ENCODE measurements at regions not wholly inside any gene's neighbourhood (a gene's known extent, or its start where the extent isn't known, plus 50 kb on each side); places are given as distances from the start of the nearest gene placed in this dataset.

DNA sequence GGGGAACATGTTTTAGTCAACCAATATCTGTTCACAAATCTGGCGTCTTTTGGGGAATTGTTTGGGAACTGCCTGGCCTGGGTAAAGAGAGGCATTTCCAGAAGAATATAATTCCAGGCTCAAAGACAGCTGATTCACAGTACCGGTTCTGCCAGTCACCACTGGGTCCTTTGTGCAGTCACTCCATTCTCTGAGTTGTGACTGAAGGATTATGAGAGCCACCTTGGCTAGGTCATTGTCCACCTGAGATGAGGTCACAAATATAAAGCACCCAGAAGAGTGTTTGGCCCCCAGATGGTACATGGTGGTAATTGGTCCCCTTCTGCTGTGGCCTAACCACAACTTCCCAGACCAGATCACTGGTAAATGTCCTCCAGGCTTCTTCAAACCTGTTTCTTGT lies 121.0 kb upstream of the SPACA1 start:
- H3K27me3 ChIP-seq = no peaks in the 10 kb centered on the region
- TF ChIP-seq EP300 (IDR thresholded peaks at IDR 0.05) (no peak), POLR2A (IDR thresholded peaks at IDR 0.05) (no peak), POLR2AphosphoS5 (IDR thresholded peaks at IDR 0.05) (no peak)
- TF ChIP-seq, protein P1, sequence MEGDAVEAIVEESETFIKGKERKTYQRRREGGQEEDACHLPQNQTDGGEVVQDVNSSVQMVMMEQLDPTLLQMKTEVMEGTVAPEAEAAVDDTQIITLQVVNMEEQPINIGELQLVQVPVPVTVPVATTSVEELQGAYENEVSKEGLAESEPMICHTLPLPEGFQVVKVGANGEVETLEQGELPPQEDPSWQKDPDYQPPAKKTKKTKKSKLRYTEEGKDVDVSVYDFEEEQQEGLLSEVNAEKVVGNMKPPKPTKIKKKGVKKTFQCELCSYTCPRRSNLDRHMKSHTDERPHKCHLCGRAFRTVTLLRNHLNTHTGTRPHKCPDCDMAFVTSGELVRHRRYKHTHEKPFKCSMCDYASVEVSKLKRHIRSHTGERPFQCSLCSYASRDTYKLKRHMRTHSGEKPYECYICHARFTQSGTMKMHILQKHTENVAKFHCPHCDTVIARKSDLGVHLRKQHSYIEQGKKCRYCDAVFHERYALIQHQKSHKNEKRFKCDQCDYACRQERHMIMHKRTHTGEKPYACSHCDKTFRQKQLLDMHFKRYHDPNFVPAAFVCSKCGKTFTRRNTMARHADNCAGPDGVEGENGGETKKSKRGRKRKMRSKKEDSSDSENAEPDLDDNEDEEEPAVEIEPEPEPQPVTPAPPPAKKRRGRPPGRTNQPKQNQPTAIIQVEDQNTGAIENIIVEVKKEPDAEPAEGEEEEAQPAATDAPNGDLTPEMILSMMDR (IDR thresholded peaks at IDR 0.05) = no peak
- H3K36me3 ChIP-seq = no peaks in the 10 kb centered on the region
- DNase-seq = no peak
- H3K9me3 ChIP-seq = no peaks in the 10 kb centered on the region
- intact Hi-C loops (cut with DNase I; ENCODE audit: low total_unique reads) = no loop called here
- H3K4me1 ChIP-seq = peaks cover 0 to 9% (median 3%) of the 10 kb centered on the region in 4 donors
- 70 to 92% (median 78%) methylated on average over 2 of the region's 2 CpGs for WGBS, 5 donors
- H3K4me3 ChIP-seq = no peak overlapping the region
- H3K27ac ChIP-seq = no peak overlapping the region

DNA sequence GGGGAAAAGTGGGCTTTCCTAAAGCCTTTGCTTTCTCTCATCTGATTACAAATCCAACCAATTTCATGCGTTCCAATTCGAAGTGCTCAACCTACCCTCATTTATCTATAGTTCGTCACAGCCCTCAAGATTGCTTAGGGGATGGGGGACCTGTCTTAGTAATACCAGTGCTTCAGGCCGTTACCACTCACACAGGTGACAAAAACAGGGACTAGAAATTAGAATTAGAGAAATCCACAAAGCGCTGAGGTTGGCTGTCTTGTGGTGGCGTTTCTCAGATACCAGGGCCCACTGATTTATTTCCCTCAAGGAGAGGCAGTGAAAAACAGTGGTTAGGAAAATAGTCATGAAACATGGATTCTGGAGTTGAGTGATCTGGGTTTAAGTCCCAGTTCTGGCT lies 121.6 kb upstream of the SPACA1 start:
- 85 to 89% (median 87%) methylated on average over 6 of the region's 6 CpGs for WGBS, 5 donors
- H3K27ac ChIP-seq = no peak overlapping the region
- DNase-seq = no peak
- H3K4me1 ChIP-seq = peaks cover 0 to 9% (median 3%) of the 10 kb centered on the region in 4 donors
- intact Hi-C loops (cut with DNase I; ENCODE audit: low total_unique reads) = no loop called here
- no peaks in the 10 kb centered on the region for H3K9me3 ChIP-seq
- H3K4me3 ChIP-seq = no peak overlapping the region
- H3K36me3 ChIP-seq = no peaks in the 10 kb centered on the region
- H3K27me3 ChIP-seq = no peaks in the 10 kb centered on the region
- TF ChIP-seq POLR2A (IDR thresholded peaks at IDR 0.05) (no peak), POLR2AphosphoS5 (IDR thresholded peaks at IDR 0.05) (no peak)
- TF ChIP-seq, protein P1 (IDR thresholded peaks at IDR 0.05) = no peak

DNA sequence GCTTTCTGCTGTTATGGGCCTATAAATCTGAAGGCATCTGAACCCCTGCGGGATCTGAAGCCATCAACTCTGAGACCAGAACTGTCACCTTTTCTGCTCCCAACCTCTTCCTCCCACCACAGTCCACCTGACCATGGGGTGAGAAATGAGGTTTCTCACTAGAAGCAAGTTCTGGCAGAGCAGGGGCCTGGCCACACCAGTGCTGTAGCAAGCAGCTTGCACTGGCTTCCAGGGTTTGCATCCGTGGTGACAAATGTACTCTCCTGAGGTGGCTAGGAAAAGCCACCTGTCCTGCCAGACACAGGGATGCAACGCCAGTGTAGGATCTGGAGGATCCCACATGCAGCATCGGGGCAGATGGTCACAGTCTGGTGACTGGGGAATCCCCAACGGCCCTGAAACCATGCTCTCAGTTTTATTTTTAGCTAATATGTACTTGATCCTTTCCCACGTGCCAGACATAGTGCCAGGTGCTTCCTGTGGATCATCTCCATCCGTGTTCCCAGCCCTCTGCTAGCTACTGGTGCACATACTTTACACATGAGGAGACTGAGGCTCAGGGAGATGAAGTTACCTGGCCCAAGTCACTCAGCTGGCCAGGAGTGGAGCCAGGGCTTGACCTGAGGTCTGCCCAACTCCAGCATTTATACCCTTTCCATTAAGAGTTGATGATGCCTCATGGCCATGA lies 122.1 kb upstream of the SPACA1 start:
- H3K4me1 ChIP-seq = peaks cover 0 to 9% (median 3%) of the 10 kb centered on the region in 4 donors
- 55 to 69% (median 62%) methylated on average over 3 to 7 of the region's 7 CpGs for WGBS, 5 donors
- no peak overlapping the region for H3K27ac ChIP-seq
- intact Hi-C loops (cut with DNase I; ENCODE audit: low total_unique reads) = no loop called here
- peak; percentile 21 to 28 for DNase-seq
- TF ChIP-seq POLR2AphosphoS5 (IDR thresholded peaks at IDR 0.05) = no peak
- no peak for TF ChIP-seq EP300 (IDR thresholded peaks at IDR 0.05)
- no peak for TF ChIP-seq POLR2A (IDR thresholded peaks at IDR 0.05)
- TF ChIP-seq, protein P1 (IDR thresholded peaks at IDR 0.05) = no peak
- H3K36me3 ChIP-seq = no peaks in the 10 kb centered on the region
- H3K4me3 ChIP-seq = no peak overlapping the region
- H3K9me3 ChIP-seq = no peaks in the 10 kb centered on the region
- H3K27me3 ChIP-seq = no peaks in the 10 kb centered on the region

DNA sequence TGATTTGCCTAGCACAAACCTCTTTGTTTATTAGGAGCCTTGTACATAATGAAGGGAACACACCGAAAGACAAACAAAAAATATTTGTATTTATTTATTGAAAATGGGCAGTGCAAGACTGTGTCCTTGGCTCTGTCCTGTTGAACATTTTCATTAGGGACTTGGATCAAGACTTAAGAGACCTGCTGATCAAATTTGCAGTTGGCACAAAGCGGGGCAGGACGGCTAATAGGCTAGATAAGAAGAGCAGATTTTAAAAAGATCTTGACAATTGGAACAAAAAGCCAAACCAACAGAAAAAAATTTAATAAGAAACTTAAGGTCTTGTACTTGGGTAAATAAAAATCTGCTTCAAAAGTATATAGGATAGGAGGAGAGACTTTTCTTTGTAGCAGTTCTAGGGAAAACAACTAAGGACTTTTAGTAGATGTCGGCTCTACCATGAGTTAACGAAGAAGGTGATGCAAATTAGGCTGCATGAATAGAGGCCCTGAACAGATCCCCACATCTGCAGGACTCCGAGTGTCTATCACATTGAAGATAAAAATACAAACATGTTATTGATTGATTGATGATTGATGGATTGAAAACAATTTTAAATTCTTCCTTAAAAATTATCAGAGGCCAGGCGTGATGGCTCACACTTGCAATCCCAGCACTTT lies 124.1 kb upstream of the SPACA1 start:
- no peak overlapping the region for H3K4me3 ChIP-seq
- no peaks in the 10 kb centered on the region for H3K4me1 ChIP-seq
- intact Hi-C loops (cut with DNase I; ENCODE audit: low total_unique reads) = no loop called here
- TF ChIP-seq, protein P1 (IDR thresholded peaks at IDR 0.05) = no peak
- TF ChIP-seq POLR2AphosphoS5 (IDR thresholded peaks at IDR 0.05) = no peak
- TF ChIP-seq POLR2A (IDR thresholded peaks at IDR 0.05) = no peak
- TF ChIP-seq EP300 (IDR thresholded peaks at IDR 0.05) = no peak
- 62 to 78% (median 67%) methylated on average over 7 of the region's 7 CpGs for WGBS, 5 donors
- no peak overlapping the region for H3K27ac ChIP-seq
- H3K36me3 ChIP-seq = no peaks in the 10 kb centered on the region
- H3K27me3 ChIP-seq = no peaks in the 10 kb centered on the region
- H3K9me3 ChIP-seq = no peaks in the 10 kb centered on the region
- DNase-seq = no peak
